Mesendoderm (in vitro differentiated cells): ENCODE measurements at regions not wholly inside any gene's neighbourhood (a gene's known extent, or its start where the extent isn't known, plus 50 kb on each side); places are given as distances from the start of the nearest gene placed in this dataset.
"Not testable (repeated sequence)": the region's sequence is repeated elsewhere in the genome, so short reads cannot be mapped to it uniquely, and the experiment has no call there.

Experiments
- DNase-seq: peaks from one replicate; pipeline ENCODE4 v3.0.0; 2013
- H2AK5ac ChIP-seq: 2 replicates; pipeline ENCODE4 v1.6.1; 2013; ENCODE audit warnings: low read length, inconsistent platforms
- H2BK120ac ChIP-seq: 2 replicates; pipeline ENCODE4 v1.6.1; 2013; ENCODE audit warnings: low read depth, mild to moderate bottlenecking, low read length, moderate library complexity, mixed read lengths
- H2BK15ac ChIP-seq: replicated peaks from 2 replicates; pipeline ENCODE4 v1.6.1; 2013; ENCODE audit warnings: low read depth, mild to moderate bottlenecking, moderate library complexity
- H2BK5ac ChIP-seq: 2 replicates; pipeline ENCODE4 v1.6.1; 2013; ENCODE audit warnings: low read length, inconsistent platforms
- H3K18ac ChIP-seq: 2 replicates; pipeline ENCODE4 v1.6.1; 2013; ENCODE audit warnings: mild to moderate bottlenecking, low read length, mixed read lengths
- H3K23ac ChIP-seq: one replicate; pipeline ENCODE4 v1.6.1; 2013; ENCODE audit warnings: low read length
- H3K27ac ChIP-seq: 2 replicates; pipeline ENCODE4 v1.5.1; 2013; ENCODE audit warnings: low read depth, mild to moderate bottlenecking, inconsistent platforms, low read length, moderate library complexity
- H3K27me3 ChIP-seq: 2 replicates; pipeline ENCODE4 v1.6.1; 2013; ENCODE audit warnings: low read length, control low read depth, mild to moderate bottlenecking, inconsistent platforms; ENCODE audit not compliant: insufficient read depth, poor library complexity
- H3K36me3 ChIP-seq: 2 replicates; pipeline ENCODE4 v1.6.1; 2013; ENCODE audit warnings: low read length, inconsistent platforms; ENCODE audit not compliant: control insufficient read depth, insufficient read depth
- H3K4ac ChIP-seq: one replicate; pipeline ENCODE4 v1.6.1; 2013; ENCODE audit warnings: low read depth, mild to moderate bottlenecking, low read length, moderate library complexity
- H3K4me1 ChIP-seq: 2 replicates; pipeline ENCODE4 v1.6.1; 2013; ENCODE audit warnings: low read depth, low read length, inconsistent platforms; ENCODE audit not compliant: control insufficient read depth
- H3K4me2 ChIP-seq: 2 replicates; pipeline ENCODE4 v1.6.1; 2013; ENCODE audit warnings: low read length
- H3K4me3 ChIP-seq: 2 replicates; pipeline ENCODE4 v1.5.1; 2013; ENCODE audit warnings: mild to moderate bottlenecking, low read length
- H3K56ac ChIP-seq: one replicate; pipeline ENCODE4 v1.6.1; 2013; ENCODE audit warnings: low read length
- H3K79me1 ChIP-seq: 2 replicates; pipeline ENCODE4 v1.6.1; 2013; ENCODE audit warnings: low read length, inconsistent platforms
- H3K79me2 ChIP-seq: 2 replicates; pipeline ENCODE4 v1.6.1; 2013; ENCODE audit warnings: mild to moderate bottlenecking, low read length; ENCODE audit not compliant: control insufficient read depth, insufficient read depth
- H3K9ac ChIP-seq: 2 replicates; pipeline ENCODE4 v1.6.1; 2013; ENCODE audit warnings: low read length, inconsistent platforms
- H4K5ac ChIP-seq: one replicate; pipeline ENCODE4 v1.6.1; 2013; ENCODE audit warnings: low read length
- H4K8ac ChIP-seq: one replicate; pipeline ENCODE4 v1.6.1; 2013; ENCODE audit warnings: low read depth, mild to moderate bottlenecking, control low read depth, low read length, moderate library complexity
- WGBS: extraction: QIAGEN DNeasy Blood & Tissue Kit; methylation state at CpG from one replicate; pipeline ENCODE4 v1.1.7; 2013; ENCODE audit warnings: low lambda C conversion rate, missing lambda C conversion rate; ENCODE audit not compliant: insufficient coverage; ENCODE audit errors: extremely low coverage; 5-methylcytosine and 5-hydroxymethylcytosine counted together

GRCh38 chr3:153247331-153248330 lies 85.6 kb downstream of the RAP2B start:
- H3K79me2 ChIP-seq = no peaks in the 10 kb centered on the region
- H3K56ac ChIP-seq = no peak overlapping the region
- H3K27ac ChIP-seq = no peak overlapping the region
- WGBS = no CpG with 5 or more reads among the region's 7 CpGs
- H3K4me2 ChIP-seq = no peak overlapping the region
- H3K36me3 ChIP-seq = no peaks in the 10 kb centered on the region
- no peak overlapping the region for H2BK5ac ChIP-seq
- H3K4me3 ChIP-seq = no peak overlapping the region
- no peak overlapping the region for H4K5ac ChIP-seq
- H3K18ac ChIP-seq = no peak overlapping the region
- H3K79me1 ChIP-seq = no peaks in the 10 kb centered on the region
- H2AK5ac ChIP-seq = no peak overlapping the region
- H4K8ac ChIP-seq = no peak overlapping the region
- H3K9ac ChIP-seq = no peak overlapping the region
- H2BK120ac ChIP-seq = no peak overlapping the region
- H3K4ac ChIP-seq = no peak overlapping the region
- DNase-seq = no peak
- no peaks in the 10 kb centered on the region for H3K27me3 ChIP-seq
- no peak overlapping the region for H2BK15ac ChIP-seq
- no peak overlapping the region for H3K23ac ChIP-seq
- no peaks in the 10 kb centered on the region for H3K4me1 ChIP-seq

DNA sequence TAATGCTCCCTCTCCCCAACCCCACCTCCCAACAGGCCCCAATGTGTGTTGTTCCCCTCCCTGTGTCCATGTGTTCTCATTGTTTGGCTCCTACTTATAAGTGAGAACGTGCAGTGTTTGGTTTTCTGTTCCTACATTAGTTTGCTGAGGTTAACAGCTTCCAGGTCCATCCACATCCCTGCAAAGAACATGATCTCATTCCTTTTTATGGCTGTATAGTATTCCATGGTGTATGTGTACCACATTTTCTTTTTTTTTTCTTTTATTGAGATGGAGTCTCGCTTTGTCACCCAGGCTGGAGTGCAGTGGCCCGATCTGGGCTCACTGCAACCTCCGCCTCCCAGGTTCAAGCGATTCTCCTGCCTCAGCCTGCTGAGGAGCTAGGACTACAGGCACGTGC lies 86.8 kb downstream of the RAP2B start:
- H3K36me3 ChIP-seq, H4K8ac ChIP-seq, H3K9ac ChIP-seq, H3K27ac ChIP-seq, H2BK120ac ChIP-seq, H3K18ac ChIP-seq, H3K27me3 ChIP-seq, DNase-seq, H3K79me2 ChIP-seq, H3K4me2 ChIP-seq, H3K4me3 ChIP-seq, H3K56ac ChIP-seq, H2AK5ac ChIP-seq, H2BK15ac ChIP-seq, H3K79me1 ChIP-seq, H4K5ac ChIP-seq, H3K23ac ChIP-seq, H3K4ac ChIP-seq, H3K4me1 ChIP-seq, H2BK5ac ChIP-seq: not testable (repeated sequence)
- WGBS = no CpG with 5 or more reads among the region's 6 CpGs

DNA sequence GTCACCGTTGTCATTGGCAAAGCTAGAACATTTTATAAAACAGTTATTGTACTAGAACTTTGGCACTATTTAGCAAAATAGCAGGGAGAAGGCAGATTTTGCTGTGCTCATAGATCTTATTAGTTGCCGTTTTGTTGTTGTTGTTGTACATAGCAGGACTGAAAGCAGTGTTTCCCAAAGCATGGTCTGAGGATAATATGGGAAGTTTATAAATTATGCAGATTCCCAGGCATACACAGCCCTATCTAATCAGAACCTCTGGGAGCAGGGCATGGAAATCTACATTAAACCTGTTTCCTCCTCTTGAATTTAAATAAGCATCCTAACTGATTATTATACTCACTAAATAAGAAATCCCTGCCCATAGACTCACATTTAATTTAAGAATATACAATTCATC lies 87.9 kb downstream of the RAP2B start:
- no peak overlapping the region for H3K4me2 ChIP-seq
- no peak overlapping the region for H2BK5ac ChIP-seq
- no peak overlapping the region for H3K27ac ChIP-seq
- no peak overlapping the region for H4K5ac ChIP-seq
- H3K4me3 ChIP-seq = no peak overlapping the region
- H2BK15ac ChIP-seq = no peak overlapping the region
- H3K18ac ChIP-seq = no peak overlapping the region
- H3K36me3 ChIP-seq = no peaks in the 10 kb centered on the region
- no peak overlapping the region for H3K9ac ChIP-seq
- no peaks in the 10 kb centered on the region for H3K4me1 ChIP-seq
- whole genome bisulfite sequencing = no CpG with 5 or more reads among the region's 2 CpGs
- H3K27me3 ChIP-seq = no peaks in the 10 kb centered on the region
- no peak overlapping the region for H2BK120ac ChIP-seq
- H4K8ac ChIP-seq = no peak overlapping the region
- H2AK5ac ChIP-seq = no peak overlapping the region
- H3K56ac ChIP-seq = no peak overlapping the region
- H3K79me2 ChIP-seq = no peaks in the 10 kb centered on the region
- no peak overlapping the region for H3K4ac ChIP-seq
- no peak for DNase-seq
- H3K79me1 ChIP-seq = no peaks in the 10 kb centered on the region
- H3K23ac ChIP-seq = no peak overlapping the region

DNA sequence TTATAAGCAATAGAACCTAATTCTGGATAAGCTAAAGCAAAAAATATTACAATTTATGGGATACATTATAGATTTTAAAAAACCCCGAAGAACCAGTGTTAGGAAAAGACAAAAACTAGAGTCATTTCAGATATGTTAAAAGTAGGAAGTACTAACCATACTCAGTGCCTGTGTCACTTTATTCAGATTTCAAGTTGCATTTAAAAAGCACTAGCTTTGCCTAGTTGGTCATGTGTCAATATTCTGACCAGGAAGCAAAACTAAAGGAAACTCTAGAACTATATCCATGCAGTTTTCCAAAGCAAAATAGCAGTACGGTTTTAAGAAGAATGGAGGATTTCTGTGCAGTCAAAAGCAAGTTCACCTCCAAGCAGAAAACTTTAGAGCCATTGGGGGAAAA lies 88.4 kb downstream of the RAP2B start:
- H3K56ac ChIP-seq = no peak overlapping the region
- H3K36me3 ChIP-seq = no peaks in the 10 kb centered on the region
- H3K23ac ChIP-seq = no peak overlapping the region
- no peak overlapping the region for H3K9ac ChIP-seq
- no peaks in the 10 kb centered on the region for H3K4me1 ChIP-seq
- H3K4me3 ChIP-seq = no peak overlapping the region
- H2BK5ac ChIP-seq = no peak overlapping the region
- H3K79me1 ChIP-seq = no peaks in the 10 kb centered on the region
- no peak overlapping the region for H4K8ac ChIP-seq
- H3K18ac ChIP-seq = no peak overlapping the region
- no CpG with 5 or more reads among the region's 2 CpGs for WGBS
- H3K79me2 ChIP-seq = no peaks in the 10 kb centered on the region
- no peak overlapping the region for H3K4me2 ChIP-seq
- H4K5ac ChIP-seq = no peak overlapping the region
- H2AK5ac ChIP-seq = no peak overlapping the region
- no peak overlapping the region for H2BK15ac ChIP-seq
- DNase-seq = no peak
- H3K27me3 ChIP-seq = no peaks in the 10 kb centered on the region
- H2BK120ac ChIP-seq = no peak overlapping the region
- H3K4ac ChIP-seq = no peak overlapping the region
- H3K27ac ChIP-seq = no peak overlapping the region

GRCh38 chr3:153252963-153253362 lies 90.9 kb downstream of the RAP2B start:
- Histone ChIP-seq H3K27me3 (no peaks in the 10 kb centered on the region), H4K8ac (no peak overlapping the region), H3K9ac (no peak overlapping the region), H2BK5ac (no peak overlapping the region), H3K4me3 (no peak overlapping the region), H4K5ac (no peak overlapping the region), H3K4ac (no peak overlapping the region), H3K36me3 (no peaks in the 10 kb centered on the region), H3K79me2 (no peaks in the 10 kb centered on the region), H2BK120ac (no peak overlapping the region), H3K18ac (no peak overlapping the region), H2AK5ac (no peak overlapping the region), H3K23ac (no peak overlapping the region), H3K56ac (no peak overlapping the region), H3K4me1 (no peaks in the 10 kb centered on the region), H3K79me1 (no peaks in the 10 kb centered on the region), H2BK15ac (no peak overlapping the region), H3K4me2 (no peak overlapping the region), H3K27ac (no peak overlapping the region)
- DNase-seq = no peak
- WGBS = no CpG with 5 or more reads among the region's 3 CpGs
